ENCODE measurements at regions not wholly inside any gene's neighbourhood (a gene's known extent, or its start where the extent isn't known, plus 50 kb on each side); places are given as distances from the start of the nearest gene placed in this dataset.

DNA sequence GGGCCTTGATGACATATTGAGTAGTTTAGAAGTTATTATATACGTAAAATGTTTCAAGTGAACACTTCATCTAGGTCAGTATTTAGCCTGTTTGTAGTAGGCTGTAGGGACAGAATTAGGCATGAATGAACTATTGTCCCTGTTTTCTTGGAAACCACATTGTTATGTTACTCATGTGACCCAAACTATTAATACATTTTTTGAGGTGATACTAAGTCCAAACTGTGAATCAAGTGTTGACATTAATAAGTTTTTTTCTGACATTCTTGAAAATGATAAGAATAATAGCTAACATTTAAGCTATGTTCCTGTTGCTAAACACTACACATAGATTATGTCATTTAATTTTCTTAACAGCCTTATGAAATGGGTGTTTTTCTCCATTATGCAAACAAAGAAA is 1642.7 kb upstream of the WWC1 start:
- Histone ChIP-seq H3K4me3 (ENCODE audit: insufficient read depth, low read depth, low read length) (no peak overlapping the region), H3K27me3 (ENCODE audit: control insufficient read depth, insufficient read depth, low read length) (no peaks in the 10 kb centered on the region), H3K36me3 (replicated peaks; ENCODE audit: control insufficient read depth, insufficient read depth, low read length) (no peaks in the 10 kb centered on the region)
- DNase-seq = no peak

DNA sequence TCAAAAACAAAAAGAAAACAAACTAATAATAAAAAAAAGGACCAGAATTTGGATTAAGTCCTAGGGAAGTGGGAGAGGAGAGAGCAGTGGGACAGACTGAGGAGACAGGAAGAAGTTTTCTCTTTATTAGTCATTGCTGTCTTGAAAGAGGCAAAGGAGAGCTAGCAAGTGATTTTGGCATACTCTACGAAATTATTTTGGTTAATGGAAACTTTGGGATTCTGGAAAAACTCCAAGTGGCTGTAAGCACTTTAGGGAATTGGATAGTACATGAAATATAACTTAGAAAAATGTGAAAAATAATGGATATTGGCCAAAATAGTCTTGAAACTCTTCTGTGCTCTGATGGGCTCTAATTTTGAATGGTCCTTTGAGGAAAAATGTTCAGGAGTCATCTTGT is 1641.8 kb upstream of the WWC1 start:
- no peak overlapping the region for H3K4me3 ChIP-seq (ENCODE audit: insufficient read depth, low read depth, low read length)
- H3K27me3 ChIP-seq (ENCODE audit: control insufficient read depth, insufficient read depth, low read length) = no peaks in the 10 kb centered on the region
- no peak for DNase-seq
- no peaks in the 10 kb centered on the region for H3K36me3 ChIP-seq (replicated peaks; ENCODE audit: control insufficient read depth, insufficient read depth, low read length)

DNA sequence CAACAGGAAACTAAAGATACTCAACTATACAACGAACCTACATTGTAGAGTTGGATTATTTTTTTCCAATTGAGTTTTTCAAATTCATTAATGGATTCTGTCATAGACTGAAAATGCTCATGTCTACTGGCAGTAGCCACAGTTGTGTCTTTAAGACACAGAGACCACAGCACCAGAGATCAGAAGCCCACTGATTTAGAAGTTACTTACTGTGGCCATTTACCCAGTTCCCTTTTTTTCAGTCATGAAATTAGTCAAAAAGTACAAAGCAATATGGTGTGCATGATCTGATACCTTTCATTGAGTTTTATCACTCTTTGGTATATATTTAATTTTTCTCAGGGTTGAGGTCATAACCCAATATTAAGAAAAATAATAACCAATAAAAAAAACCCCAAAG is 1640.2 kb upstream of the WWC1 start:
- no peak for DNase-seq
- H3K4me3 ChIP-seq (ENCODE audit: insufficient read depth, low read depth, low read length) = no peak overlapping the region
- no peaks in the 10 kb centered on the region for H3K36me3 ChIP-seq (replicated peaks; ENCODE audit: control insufficient read depth, insufficient read depth, low read length)
- no peaks in the 10 kb centered on the region for H3K27me3 ChIP-seq (ENCODE audit: control insufficient read depth, insufficient read depth, low read length)

DNA sequence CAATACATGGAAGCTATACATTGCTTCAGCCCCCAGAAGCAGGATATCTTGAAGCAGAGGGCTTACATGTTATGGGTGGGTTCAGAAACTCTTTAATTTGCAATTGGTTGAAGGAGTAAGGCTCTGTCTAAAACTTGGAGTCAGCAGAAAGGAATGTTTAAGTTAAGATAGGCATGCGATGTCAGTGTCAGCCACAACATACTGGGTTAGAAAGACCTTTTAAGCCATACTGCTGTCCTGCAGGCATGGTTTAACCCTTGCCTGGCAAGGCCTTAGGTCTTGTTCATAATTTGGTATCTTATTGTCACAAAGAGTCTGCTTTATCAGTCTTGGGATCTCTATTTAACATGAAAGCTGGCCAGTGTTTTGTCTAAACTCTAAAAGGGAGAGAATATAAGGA is 1619.6 kb upstream of the WWC1 start:
- Histone ChIP-seq H3K4me3 (ENCODE audit: insufficient read depth, low read depth, low read length) (no peak overlapping the region), H3K27me3 (ENCODE audit: control insufficient read depth, insufficient read depth, low read length) (no peaks in the 10 kb centered on the region)
- DNase-seq = no peak

DNA sequence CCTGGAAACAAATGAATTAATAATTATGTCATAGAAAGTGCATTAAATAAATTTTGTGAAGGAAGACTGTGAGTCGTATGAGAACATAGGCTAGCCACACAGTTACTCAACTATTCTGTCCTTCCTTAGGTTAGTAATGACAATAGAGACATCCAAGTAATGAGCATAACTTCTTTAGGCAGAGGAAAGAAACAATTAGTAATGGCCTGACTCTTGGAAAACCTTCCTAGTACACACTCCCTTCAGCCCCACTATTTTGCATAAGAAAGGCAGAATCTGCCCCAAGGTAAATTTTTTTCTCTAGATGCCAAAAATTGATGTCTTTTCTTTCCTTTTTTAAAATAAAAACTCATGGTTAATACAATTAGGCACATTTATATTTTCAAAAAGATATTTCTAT is 1619.0 kb upstream of the WWC1 start:
- Histone ChIP-seq H3K27me3 (ENCODE audit: control insufficient read depth, insufficient read depth, low read length) (no peaks in the 10 kb centered on the region), H3K4me3 (ENCODE audit: insufficient read depth, low read depth, low read length) (no peak overlapping the region), H3K36me3 (replicated peaks; ENCODE audit: control insufficient read depth, insufficient read depth, low read length) (no peaks in the 10 kb centered on the region)
- no peak for DNase-seq

More for the DNA sequence above, 1619.6 kb upstream of the WWC1 start:
- H3K36me3 ChIP-seq (replicated peaks; ENCODE audit: control insufficient read depth, insufficient read depth, low read length) = no peaks in the 10 kb centered on the region

DNA sequence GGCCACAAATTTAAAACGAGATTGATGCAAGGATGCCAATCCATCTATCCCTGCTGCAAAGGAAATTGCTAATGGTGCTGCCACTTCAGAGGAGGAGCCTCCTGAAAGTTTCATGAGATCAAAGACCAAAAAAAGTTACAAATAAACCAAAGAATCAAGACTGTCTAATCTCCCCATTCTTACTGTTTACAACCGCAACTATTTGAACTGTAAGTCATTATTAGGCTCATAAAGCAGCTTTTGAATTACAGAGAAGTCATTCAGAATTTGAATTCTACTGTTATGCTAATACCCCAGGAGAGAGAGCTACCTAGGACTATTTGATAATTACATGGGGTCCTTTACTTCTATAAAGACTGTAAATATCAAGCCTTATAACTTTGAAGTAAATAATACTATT is 1613.6 kb upstream of the WWC1 start:
- no peaks in the 10 kb centered on the region for H3K36me3 ChIP-seq (replicated peaks; ENCODE audit: control insufficient read depth, insufficient read depth, low read length)
- no peak overlapping the region for H3K4me3 ChIP-seq (ENCODE audit: insufficient read depth, low read depth, low read length)
- no peaks in the 10 kb centered on the region for H3K27me3 ChIP-seq (ENCODE audit: control insufficient read depth, insufficient read depth, low read length)
- DNase-seq = no peak

DNA sequence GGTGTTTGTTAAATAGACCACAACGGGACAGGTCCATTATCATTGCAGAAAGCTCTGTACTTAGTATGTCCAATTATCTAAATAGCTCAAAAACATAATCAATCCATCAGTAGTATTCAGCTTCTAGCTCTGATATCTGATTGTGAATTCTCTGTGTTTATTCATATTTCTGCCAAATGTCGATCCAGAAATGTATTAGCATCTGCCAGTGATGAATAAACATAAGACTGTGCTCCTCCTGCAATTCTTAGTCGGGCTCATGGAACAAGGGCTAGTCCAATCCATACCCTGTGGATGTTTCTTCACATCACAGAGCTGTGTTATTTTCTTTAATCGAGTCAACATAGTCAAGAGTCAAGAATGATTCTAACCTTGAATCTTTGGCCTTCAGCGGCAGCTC is 1612.1 kb upstream of the WWC1 start:
- H3K4me3 ChIP-seq (ENCODE audit: insufficient read depth, low read depth, low read length) = no peak overlapping the region
- no peaks in the 10 kb centered on the region for H3K36me3 ChIP-seq (replicated peaks; ENCODE audit: control insufficient read depth, insufficient read depth, low read length)
- H3K27me3 ChIP-seq (ENCODE audit: control insufficient read depth, insufficient read depth, low read length) = no peaks in the 10 kb centered on the region
- DNase-seq = no peak

DNA sequence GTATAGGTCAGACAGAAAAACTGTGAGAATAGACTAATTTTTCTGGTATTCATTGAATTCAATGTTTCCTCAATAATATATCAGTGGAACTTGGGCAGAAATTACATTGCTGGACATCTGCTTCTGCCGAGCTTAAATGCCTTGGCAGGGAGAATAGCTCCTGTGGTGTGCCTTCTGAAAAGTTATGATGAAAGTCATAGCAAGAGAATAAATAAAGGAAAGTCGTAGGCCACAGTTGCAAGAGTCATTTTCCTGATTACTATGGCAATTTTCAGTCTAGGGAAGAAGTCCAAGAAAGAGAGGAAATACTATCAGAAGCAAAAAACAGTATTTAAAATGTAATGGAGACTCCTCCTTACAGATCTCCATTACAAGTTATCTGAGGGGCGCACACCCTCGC is 1596.1 kb upstream of the WWC1 start:
- Histone ChIP-seq H3K4me3 (ENCODE audit: insufficient read depth, low read depth, low read length) (no peak overlapping the region), H3K36me3 (replicated peaks; ENCODE audit: control insufficient read depth, insufficient read depth, low read length) (no peaks in the 10 kb centered on the region), H3K27me3 (ENCODE audit: control insufficient read depth, insufficient read depth, low read length) (no peaks in the 10 kb centered on the region)
- DNase-seq = no peak

DNA sequence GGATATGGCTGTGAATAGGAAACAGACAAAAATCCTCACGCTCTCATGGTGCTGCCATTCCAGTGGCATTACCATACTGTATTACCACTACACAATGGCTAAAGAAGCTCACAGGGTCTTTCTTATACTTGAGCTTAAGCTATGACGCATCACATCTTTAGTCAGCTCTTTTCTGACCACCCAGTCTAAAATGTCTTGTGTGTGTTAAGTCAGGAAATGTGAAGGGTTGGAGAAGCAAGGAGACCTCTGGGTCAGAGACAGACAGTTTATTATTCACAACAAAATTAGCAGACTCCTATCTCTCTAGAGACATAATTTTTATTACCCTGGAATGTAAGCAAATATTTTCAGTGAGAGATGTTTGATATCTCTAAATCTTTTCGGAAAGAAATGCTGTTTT is 1583.2 kb upstream of the WWC1 start:
- H3K4me3 ChIP-seq (ENCODE audit: insufficient read depth, low read depth, low read length) = no peak overlapping the region
- no peaks in the 10 kb centered on the region for H3K36me3 ChIP-seq (replicated peaks; ENCODE audit: control insufficient read depth, insufficient read depth, low read length)
- no peaks in the 10 kb centered on the region for H3K27me3 ChIP-seq (ENCODE audit: control insufficient read depth, insufficient read depth, low read length)
- DNase-seq = no peak

DNA sequence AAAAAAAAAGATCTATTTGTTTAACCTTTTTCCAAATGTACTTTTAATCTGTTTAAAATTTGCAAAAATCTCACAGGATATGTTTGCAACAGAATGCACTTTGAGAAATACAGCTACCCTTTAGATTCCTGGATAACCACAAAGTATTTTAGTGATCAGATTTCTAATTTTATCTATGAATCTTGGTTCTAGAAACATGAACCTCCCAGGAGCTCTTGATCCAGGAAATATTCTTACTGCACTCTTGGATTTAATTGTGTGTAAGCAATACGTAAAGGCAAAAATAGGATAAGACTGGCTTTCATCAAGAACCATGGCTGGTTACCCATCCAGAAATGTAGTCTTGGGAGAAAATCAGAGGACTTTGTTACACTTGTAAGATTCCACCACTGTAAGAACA is 1581.8 kb upstream of the WWC1 start:
- Histone ChIP-seq H3K27me3 (ENCODE audit: control insufficient read depth, insufficient read depth, low read length) (no peaks in the 10 kb centered on the region), H3K36me3 (replicated peaks; ENCODE audit: control insufficient read depth, insufficient read depth, low read length) (no peaks in the 10 kb centered on the region), H3K4me3 (ENCODE audit: insufficient read depth, low read depth, low read length) (no peak overlapping the region)
- no peak for DNase-seq

DNA sequence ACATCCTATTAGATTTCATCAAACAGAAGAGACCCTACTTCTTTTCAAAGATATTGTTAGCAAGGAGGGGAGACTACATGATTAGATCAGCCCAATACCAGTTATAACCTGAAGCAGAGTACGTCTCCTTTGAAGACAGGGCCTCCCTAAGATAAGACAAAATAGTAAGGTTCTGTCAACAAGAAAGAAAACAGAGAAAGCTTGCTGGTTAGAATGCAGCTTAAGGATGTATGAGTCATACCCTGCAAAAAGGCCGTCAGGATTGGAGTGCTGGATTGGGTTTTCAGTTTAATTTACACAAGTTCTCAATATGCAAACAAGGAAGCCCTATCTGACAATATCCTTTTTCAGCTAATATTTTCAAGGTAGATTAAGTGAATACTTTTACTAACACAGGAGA is 1581.2 kb upstream of the WWC1 start:
- no peak for DNase-seq
- Histone ChIP-seq H3K27me3 (ENCODE audit: control insufficient read depth, insufficient read depth, low read length) (no peaks in the 10 kb centered on the region), H3K4me3 (ENCODE audit: insufficient read depth, low read depth, low read length) (no peak overlapping the region), H3K36me3 (replicated peaks; ENCODE audit: control insufficient read depth, insufficient read depth, low read length) (no peaks in the 10 kb centered on the region)

DNA sequence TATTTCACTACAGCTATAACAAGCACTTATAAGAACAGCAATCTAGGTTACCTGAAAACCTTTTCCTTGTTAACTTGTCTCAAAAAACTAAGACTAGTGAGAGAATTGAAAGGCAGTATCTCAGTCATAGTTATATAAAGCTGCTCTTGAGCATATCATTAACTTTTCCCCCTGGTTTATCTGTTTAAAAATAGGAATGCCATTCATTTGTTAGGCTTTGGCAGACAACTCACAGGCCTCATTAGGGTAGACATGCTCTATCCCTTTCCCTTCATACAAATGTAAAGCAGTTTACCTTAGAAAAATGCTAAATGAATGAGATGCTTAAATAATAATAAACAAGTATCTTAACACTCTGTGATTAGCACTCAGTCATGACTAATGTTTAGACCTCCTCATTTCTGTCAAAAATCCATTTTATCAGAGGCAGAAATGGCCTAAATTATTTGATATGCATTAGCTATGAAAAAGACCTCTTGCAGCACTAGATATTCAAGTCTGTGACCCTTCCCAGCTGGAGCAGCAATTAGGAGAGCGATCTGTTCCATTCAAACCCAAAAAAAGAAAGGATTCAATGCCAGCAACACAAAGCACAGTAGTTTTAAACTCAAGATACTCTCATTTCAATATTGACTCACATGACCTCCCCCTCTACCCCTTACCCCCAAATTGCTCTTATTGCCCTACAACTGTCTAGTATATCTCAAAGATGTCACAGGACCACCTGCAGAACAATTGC is 1578.8 kb upstream of the WWC1 start:
- no peak for DNase-seq
- H3K4me3 ChIP-seq (ENCODE audit: insufficient read depth, low read depth, low read length) = no peak overlapping the region
- H3K27me3 ChIP-seq (ENCODE audit: control insufficient read depth, insufficient read depth, low read length) = no peaks in the 10 kb centered on the region
- H3K36me3 ChIP-seq (replicated peaks; ENCODE audit: control insufficient read depth, insufficient read depth, low read length) = no peaks in the 10 kb centered on the region

DNA sequence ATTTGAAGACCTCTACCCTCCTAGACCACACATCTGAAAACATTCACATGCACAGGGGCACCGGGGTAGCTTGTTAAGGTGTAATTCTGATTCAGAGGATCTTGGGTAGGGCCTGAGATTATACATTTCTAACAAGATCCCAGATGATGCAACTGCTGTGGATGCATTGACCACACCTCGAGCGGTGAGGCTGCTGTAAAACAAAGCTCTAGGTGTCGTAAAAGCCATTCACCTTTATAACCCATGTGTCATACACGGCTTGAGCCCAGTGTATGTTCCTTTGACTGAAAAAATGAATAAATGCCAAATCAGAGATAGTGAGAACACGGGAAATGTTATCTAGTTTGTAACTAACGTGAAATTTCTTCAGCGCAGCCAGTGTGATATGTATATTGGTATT is 1578.2 kb upstream of the WWC1 start:
- Histone ChIP-seq H3K27me3 (ENCODE audit: control insufficient read depth, insufficient read depth, low read length) (no peaks in the 10 kb centered on the region), H3K36me3 (replicated peaks; ENCODE audit: control insufficient read depth, insufficient read depth, low read length) (no peaks in the 10 kb centered on the region), H3K4me3 (ENCODE audit: insufficient read depth, low read depth, low read length) (no peak overlapping the region)
- DNase-seq = no peak

DNA sequence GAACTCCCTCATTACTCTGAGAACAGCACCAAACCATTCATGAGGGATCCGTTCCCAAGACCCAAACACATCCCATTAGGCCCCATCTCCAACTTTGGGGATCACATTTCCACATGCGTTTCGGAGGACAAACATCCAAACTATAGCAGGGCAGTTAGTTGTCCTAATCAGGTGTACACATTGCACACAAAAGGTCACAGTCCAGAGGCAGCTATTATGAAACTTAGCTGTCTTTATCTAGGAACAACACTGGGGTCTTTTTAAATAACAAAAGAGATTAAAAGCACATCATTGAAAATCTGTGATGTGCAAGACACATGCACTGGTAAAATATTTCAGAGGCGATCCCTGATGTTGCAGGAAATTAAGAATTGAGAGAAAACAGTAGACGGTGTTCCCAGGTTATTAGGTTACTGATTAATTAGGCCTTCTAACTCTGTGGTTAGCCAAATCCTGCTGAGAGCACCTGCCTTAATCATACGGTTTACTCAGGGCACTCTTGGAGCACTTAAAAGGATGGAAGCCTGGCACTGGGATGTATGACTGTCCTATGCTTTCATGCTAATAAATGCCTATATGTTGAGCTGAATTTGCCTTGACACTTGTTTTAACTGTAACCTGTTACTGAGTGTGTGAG is 1574.5 kb upstream of the WWC1 start:
- no peak overlapping the region for H3K4me3 ChIP-seq (ENCODE audit: insufficient read depth, low read depth, low read length)
- DNase-seq = no peak
- H3K27me3 ChIP-seq (ENCODE audit: control insufficient read depth, insufficient read depth, low read length) = no peaks in the 10 kb centered on the region
- no peaks in the 10 kb centered on the region for H3K36me3 ChIP-seq (replicated peaks; ENCODE audit: control insufficient read depth, insufficient read depth, low read length)

DNA sequence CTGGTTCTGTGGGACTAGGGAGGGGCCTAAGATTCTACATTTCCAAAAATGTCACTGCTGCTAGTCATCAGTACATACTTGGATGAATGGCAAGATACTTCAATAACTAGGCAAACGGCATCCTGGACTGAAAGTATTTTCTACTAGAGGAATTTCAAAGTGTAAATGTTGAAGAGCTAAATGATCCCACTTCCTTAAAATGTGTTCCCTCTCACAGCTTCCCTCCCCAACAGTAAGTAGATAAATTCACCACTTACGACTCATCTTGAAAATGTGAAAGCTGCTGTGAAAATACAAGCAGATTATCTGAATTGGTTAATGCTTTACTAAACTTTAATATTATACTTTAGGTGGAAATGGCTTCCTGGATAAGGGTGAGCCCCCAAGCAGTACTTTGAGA is 1571.5 kb upstream of the WWC1 start:
- DNase-seq = no peak
- H3K36me3 ChIP-seq (replicated peaks; ENCODE audit: control insufficient read depth, insufficient read depth, low read length) = no peaks in the 10 kb centered on the region
- H3K4me3 ChIP-seq (ENCODE audit: insufficient read depth, low read depth, low read length) = no peak overlapping the region
- H3K27me3 ChIP-seq (ENCODE audit: control insufficient read depth, insufficient read depth, low read length) = no peaks in the 10 kb centered on the region

DNA sequence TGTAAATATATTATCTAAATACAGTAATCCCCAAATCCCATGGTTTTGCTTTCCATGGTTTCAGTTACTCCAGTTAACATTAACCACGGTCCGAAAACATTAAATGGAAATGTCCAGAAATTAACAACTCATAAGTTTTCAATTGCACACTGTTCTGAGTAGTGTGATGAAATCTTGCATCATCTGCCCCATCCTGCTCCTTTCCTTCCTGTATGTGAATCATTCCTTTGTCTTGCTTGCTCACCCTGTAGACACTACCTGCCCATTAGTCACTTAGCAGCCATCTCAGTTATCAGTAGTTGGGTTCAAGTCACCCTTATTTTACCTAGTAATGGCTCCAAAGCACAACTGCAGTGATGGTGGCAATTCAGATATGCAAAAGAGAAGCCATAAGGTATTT is 1568.5 kb upstream of the WWC1 start:
- no peaks in the 10 kb centered on the region for H3K27me3 ChIP-seq (ENCODE audit: control insufficient read depth, insufficient read depth, low read length)
- H3K36me3 ChIP-seq (replicated peaks; ENCODE audit: control insufficient read depth, insufficient read depth, low read length) = no peaks in the 10 kb centered on the region
- no peak for DNase-seq
- no peak overlapping the region for H3K4me3 ChIP-seq (ENCODE audit: insufficient read depth, low read depth, low read length)
